ENCODE measurements at regions not wholly inside any gene's neighbourhood (a gene's known extent, or its start where the extent isn't known, plus 50 kb on each side); places are given as distances from the start of the nearest gene placed in this dataset.

GRCh38 chr2:150171065-150171548 lies 316.4 kb downstream of the RND3 start (continued):
- no peak for TF ChIP-seq BRD9 (IDR thresholded peaks at IDR 0.05; ENCODE audit: low read depth, partially characterized antibody)
- peak; percentile 50 for TF ChIP-seq RBFOX2 (IDR thresholded peaks at IDR 0.05; ENCODE audit: low read depth, low read length)
- TF ChIP-seq ZNF75A (CRISPR knock-in tag; IDR thresholded peaks at IDR 0.05), result no peak
- no peak for TF ChIP-seq ZNF217 (CRISPR knock-in tag; IDR thresholded peaks at IDR 0.05)
- no peak for TF ChIP-seq RNF219 (CRISPR knock-in tag; IDR thresholded peaks at IDR 0.05)
- TF ChIP-seq NUFIP1 (IDR thresholded peaks at IDR 0.05; ENCODE audit: partially characterized antibody), result no peak
- TF ChIP-seq HCFC1 (IDR thresholded peaks at IDR 0.05; ENCODE audit: low read depth, low read length), result no peak
- no peak for TF ChIP-seq THRB (CRISPR knock-in tag; conservative IDR thresholded peaks at IDR 0.05)
- TF ChIP-seq XRCC3 (IDR thresholded peaks at IDR 0.05), result no peak
- 0 out of 2 replicates have a peak, but pooled peaks have one; percentile 27 for TF ChIP-seq ZNF589 (CRISPR knock-in tag; IDR thresholded peaks at IDR 0.05; ENCODE audit: low read depth)
- no peak for TF ChIP-seq ZNF707 (CRISPR knock-in tag; conservative IDR thresholded peaks at IDR 0.05)
- no peak for TF ChIP-seq ZNF407 (IDR thresholded peaks at IDR 0.05; ENCODE audit: low read depth)
- no peak for TF ChIP-seq TEAD1 (CRISPR knock-in tag; IDR thresholded peaks at IDR 0.05)
- no peak for TF ChIP-seq PHB2 (IDR thresholded peaks at IDR 0.05; ENCODE audit: low read depth)
- peak; percentile 97 for TF ChIP-seq ZBTB33 (CRISPR knock-in tag; IDR thresholded peaks at IDR 0.05)

Data from K562 (cell line).